PC-9 (cell line): ENCODE measurements at regions not wholly inside any gene's neighbourhood (a gene's known extent, or its start where the extent isn't known, plus 50 kb on each side); places are given as distances from the start of the nearest gene placed in this dataset.

ENCODE experiments used
- EZH2 ChIP-seq: fragments of 200-600 bp; sonication (generic); IDR thresholded peaks from 2 replicates; pipeline ENCODE4 v1.8.0; 2017; ENCODE audit warnings: antibody characterized with exemption, low read depth
- TF ChIP-seq, protein P1 (sequence below): fragments of 200-600 bp; sonication (generic); conservative IDR thresholded peaks from 2 replicates; pipeline ENCODE4 v1.6.1; 2017; ENCODE audit warnings: mixed run types, antibody characterized with exemption, mild to moderate bottlenecking, moderate library complexity

- TF ChIP-seq, protein P1, sequence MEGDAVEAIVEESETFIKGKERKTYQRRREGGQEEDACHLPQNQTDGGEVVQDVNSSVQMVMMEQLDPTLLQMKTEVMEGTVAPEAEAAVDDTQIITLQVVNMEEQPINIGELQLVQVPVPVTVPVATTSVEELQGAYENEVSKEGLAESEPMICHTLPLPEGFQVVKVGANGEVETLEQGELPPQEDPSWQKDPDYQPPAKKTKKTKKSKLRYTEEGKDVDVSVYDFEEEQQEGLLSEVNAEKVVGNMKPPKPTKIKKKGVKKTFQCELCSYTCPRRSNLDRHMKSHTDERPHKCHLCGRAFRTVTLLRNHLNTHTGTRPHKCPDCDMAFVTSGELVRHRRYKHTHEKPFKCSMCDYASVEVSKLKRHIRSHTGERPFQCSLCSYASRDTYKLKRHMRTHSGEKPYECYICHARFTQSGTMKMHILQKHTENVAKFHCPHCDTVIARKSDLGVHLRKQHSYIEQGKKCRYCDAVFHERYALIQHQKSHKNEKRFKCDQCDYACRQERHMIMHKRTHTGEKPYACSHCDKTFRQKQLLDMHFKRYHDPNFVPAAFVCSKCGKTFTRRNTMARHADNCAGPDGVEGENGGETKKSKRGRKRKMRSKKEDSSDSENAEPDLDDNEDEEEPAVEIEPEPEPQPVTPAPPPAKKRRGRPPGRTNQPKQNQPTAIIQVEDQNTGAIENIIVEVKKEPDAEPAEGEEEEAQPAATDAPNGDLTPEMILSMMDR, result no peak
- TF ChIP-seq EZH2, result no peak
Observed at GRCh38 chr14:46147024-46147423, 504.6 kb downstream of the RPL10L start.
